ENCODE measurements at regions not wholly inside any gene's neighbourhood (a gene's known extent, or its start where the extent isn't known, plus 50 kb on each side); places are given as distances from the start of the nearest gene placed in this dataset.

- peaks cover 4% of the 10 kb centered on the region for H3K27me3 ChIP-seq
- intact Hi-C loops (cut with DNase I; ENCODE audit: low total_unique reads) = loop anchor here (2.0 kb wide), 1 partner anchor 208 kb away; no protein-coding TSS in a partner anchor
- H3K4me1 ChIP-seq = peaks cover 0 to 6% (median 0%) of the 10 kb centered on the region in 4 donors
- DNase-seq = peak; percentile 89
- no peak overlapping the region for H3K4me3 ChIP-seq
- in situ Hi-C loops (cut with MboI; ENCODE audit: low pct_ligation_motif_present in 1 of 4, low pct_unique_long_range_greater_than_20kb in 1 of 4, low sequenced_read_pairs in 3 of 4) = loop anchor here (5.0 to 10.0 kb wide), 2 partner anchors 201 to 204 kb away; no protein-coding TSS in a partner anchor
- H3K9me3 ChIP-seq = no peaks in the 10 kb centered on the region
- no peaks in the 10 kb centered on the region for H3K36me3 ChIP-seq
- TF ChIP-seq CTCF (IDR thresholded peaks at IDR 0.05) (peak; percentile 96 to 98 (median 97)), POLR2A (IDR thresholded peaks at IDR 0.05) (no peak), EP300 (IDR thresholded peaks at IDR 0.05; ENCODE audit: low read depth) (no peak), POLR2AphosphoS5 (IDR thresholded peaks at IDR 0.05) (no peak)
- WGBS, 2 donors (ENCODE audit: low coverage in 1 of 2) = 0 to 22% methylated on average over 2 to 8 of the region's 8 CpGs
- H3K27ac ChIP-seq = no peak overlapping the region
Measured at GRCh38 chr3:14261229-14261628, 82.6 kb downstream of the LSM3 start.

DNA sequence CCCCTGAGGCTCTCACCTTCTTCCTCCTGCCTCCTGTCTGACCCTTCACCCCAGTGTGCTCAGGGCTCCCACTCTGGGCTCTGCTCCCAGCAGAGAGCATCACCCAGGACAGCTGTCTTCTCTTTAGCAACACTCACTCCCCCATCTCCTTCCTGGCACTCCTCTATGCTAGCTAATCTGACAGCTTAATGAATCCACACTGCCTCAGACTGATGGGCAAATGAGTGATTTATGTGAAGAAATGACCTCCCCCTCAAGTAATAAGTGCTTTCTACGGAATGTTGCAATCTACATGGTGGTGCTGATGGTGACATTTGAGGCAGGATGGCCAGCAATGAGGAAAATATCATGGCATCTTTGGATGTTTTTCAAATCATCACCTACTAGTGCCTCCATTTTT lies 83.6 kb downstream of the LSM3 start:
- Histone ChIP-seq H3K4me1 (no peaks in the 10 kb centered on the region), H3K27ac (no peak overlapping the region), H3K4me3 (no peak overlapping the region), H3K9me3 (no peaks in the 10 kb centered on the region), H3K27me3 (peaks cover 4% of the 10 kb centered on the region), H3K36me3 (no peaks in the 10 kb centered on the region)
- DNase-seq = no peak
- no peak for TF ChIP-seq CTCF (IDR thresholded peaks at IDR 0.05)
- TF ChIP-seq POLR2AphosphoS5 (IDR thresholded peaks at IDR 0.05) = no peak
- no peak for TF ChIP-seq EP300 (IDR thresholded peaks at IDR 0.05; ENCODE audit: low read depth)
- TF ChIP-seq POLR2A (IDR thresholded peaks at IDR 0.05) = no peak
- WGBS, 2 donors (ENCODE audit: low coverage in 1 of 2) = 96% methylated on average over 1 of the region's 1 CpG; no CpG with 5 or more reads in 1 of the 2 donors
- in situ Hi-C loops (cut with MboI; ENCODE audit: low pct_ligation_motif_present in 1 of 4, low pct_unique_long_range_greater_than_20kb in 1 of 4, low sequenced_read_pairs in 3 of 4) = loop anchor here (5.0 to 10.0 kb wide), 2 partner anchors 200 to 203 kb away; no protein-coding TSS in a partner anchor
- intact Hi-C loops (cut with DNase I; ENCODE audit: low total_unique reads) = no loop called here

DNA sequence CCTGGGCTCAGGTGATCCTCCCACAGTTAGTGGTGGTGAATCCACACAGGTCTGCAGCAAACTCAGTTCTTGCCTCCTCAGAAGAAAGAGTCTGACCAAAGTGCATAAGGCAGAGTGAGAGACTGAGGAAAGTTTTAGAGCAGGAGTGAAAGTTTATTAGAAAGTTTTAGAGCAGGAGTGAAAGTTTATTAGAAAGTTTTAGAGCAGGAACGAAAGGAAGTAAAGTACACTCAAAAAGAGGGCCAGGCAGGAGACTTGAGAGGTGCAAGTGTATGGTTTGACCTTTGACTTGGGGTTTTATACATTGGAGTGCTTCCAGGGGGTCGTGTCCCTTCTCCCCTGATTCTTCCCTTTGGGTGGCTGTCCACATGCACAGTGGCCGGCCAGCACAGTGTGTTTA lies 84.2 kb downstream of the LSM3 start:
- H3K36me3 ChIP-seq = no peaks in the 10 kb centered on the region
- 64 to 86% methylated on average over 1 to 3 of the region's 3 CpGs for WGBS, 2 donors (ENCODE audit: low coverage in 1 of 2)
- no peak overlapping the region for H3K27ac ChIP-seq
- TF ChIP-seq POLR2AphosphoS5 (IDR thresholded peaks at IDR 0.05) (no peak), CTCF (IDR thresholded peaks at IDR 0.05) (no peak), EP300 (IDR thresholded peaks at IDR 0.05; ENCODE audit: low read depth) (no peak), POLR2A (IDR thresholded peaks at IDR 0.05) (no peak)
- no peaks in the 10 kb centered on the region for H3K9me3 ChIP-seq
- intact Hi-C loops (cut with DNase I; ENCODE audit: low total_unique reads) (no loop called here), in situ Hi-C loops (cut with MboI; ENCODE audit: low pct_ligation_motif_present in 1 of 4, low pct_unique_long_range_greater_than_20kb in 1 of 4, low sequenced_read_pairs in 3 of 4) (loop anchor here (5.0 to 10.0 kb wide), 2 partner anchors 199 to 202 kb away; no protein-coding TSS in a partner anchor)
- H3K4me1 ChIP-seq = no peaks in the 10 kb centered on the region
- H3K4me3 ChIP-seq = no peak overlapping the region
- DNase-seq = no peak
- H3K27me3 ChIP-seq = peaks cover 4% of the 10 kb centered on the region

DNA sequence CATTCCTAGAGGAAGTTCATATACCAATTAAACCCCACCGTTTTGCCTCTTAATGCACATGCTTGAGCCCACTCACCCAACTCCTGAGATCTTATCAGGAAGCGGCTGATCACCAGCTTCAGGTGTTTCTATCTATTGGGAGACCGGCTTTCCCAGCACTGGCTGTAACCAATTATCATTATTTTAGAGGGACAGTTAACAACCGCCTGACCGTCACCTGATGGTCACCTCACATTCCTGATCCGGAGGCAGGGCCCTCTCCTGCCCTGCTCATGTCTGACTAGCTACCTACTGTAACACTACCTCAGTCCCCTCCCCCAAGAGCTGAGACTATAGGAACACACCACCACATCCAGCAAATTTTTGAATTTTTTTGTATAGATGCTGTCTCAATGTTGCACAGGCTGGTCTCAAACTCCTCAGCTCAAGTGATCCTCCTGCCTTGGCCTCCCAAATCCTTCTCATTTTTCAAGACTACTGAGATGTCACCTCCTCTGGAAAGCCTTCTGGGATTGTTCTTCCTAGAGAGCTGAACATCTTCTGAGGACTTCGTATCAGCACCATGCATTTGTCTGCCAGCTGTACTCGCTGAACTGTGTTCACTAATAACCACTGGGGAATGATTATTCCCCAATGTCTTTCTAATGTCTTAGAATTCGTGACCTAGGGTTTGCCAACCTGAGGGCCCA lies 84.8 kb downstream of the LSM3 start:
- TF ChIP-seq POLR2AphosphoS5 (IDR thresholded peaks at IDR 0.05) (no peak), POLR2A (IDR thresholded peaks at IDR 0.05) (no peak)
- intact Hi-C loops (cut with DNase I; ENCODE audit: low total_unique reads) (no loop called here), in situ Hi-C loops (cut with MboI; ENCODE audit: low pct_ligation_motif_present in 1 of 4, low pct_unique_long_range_greater_than_20kb in 1 of 4, low sequenced_read_pairs in 3 of 4) (loop anchor here (5.0 to 10.0 kb wide), 2 partner anchors 199 to 201 kb away; no protein-coding TSS in a partner anchor)
- Histone ChIP-seq H3K27me3 (peaks cover 4% of the 10 kb centered on the region), H3K9me3 (no peaks in the 10 kb centered on the region), H3K4me1 (no peaks in the 10 kb centered on the region), H3K27ac (no peak overlapping the region), H3K36me3 (no peaks in the 10 kb centered on the region), H3K4me3 (no peak overlapping the region)
- 75 to 88% methylated on average over 7 to 9 of the region's 9 CpGs for WGBS, 2 donors (ENCODE audit: low coverage in 1 of 2)
- no peak for DNase-seq
